Osteoblast (primary cell): ENCODE measurements at regions not wholly inside any gene's neighbourhood (a gene's known extent, or its start where the extent isn't known, plus 50 kb on each side); places are given as distances from the start of the nearest gene placed in this dataset.

Experiments used
- DNase-seq: peaks from one replicate; pipeline ENCODE4 v3.0.0; 2011; ENCODE audit warnings: low spot score, mixed read lengths; ENCODE audit not compliant: insufficient read length; ENCODE audit errors: missing footprints
- H2AFZ ChIP-seq: 2 replicates; pipeline ENCODE4 v1.6.0; 2011; ENCODE audit warnings: mild to moderate bottlenecking, low read length
- H3K27ac ChIP-seq: 2 replicates; pipeline ENCODE4 v1.5.1; 2011; ENCODE audit warnings: mild to moderate bottlenecking, low read depth, low read length, moderate library complexity
- H3K27me3 ChIP-seq: 2 replicates; pipeline ENCODE4 v1.6.0; 2012; ENCODE audit warnings: mild to moderate bottlenecking, control low read depth, inconsistent platforms, low read length, moderate library complexity; ENCODE audit not compliant: insufficient read depth
- H3K36me3 ChIP-seq: 2 replicates; pipeline ENCODE4 v1.5.1; 2011; ENCODE audit warnings: mild to moderate bottlenecking, low read length, control low read depth, moderate library complexity; ENCODE audit not compliant: insufficient read depth
- H3K4me1 ChIP-seq: 2 replicates; pipeline ENCODE4 v1.5.1; 2011; ENCODE audit warnings: mild to moderate bottlenecking, low read length, control low read depth, moderate library complexity; ENCODE audit not compliant: insufficient read depth
- H3K4me2 ChIP-seq: 2 replicates; pipeline ENCODE4 v1.6.0; 2011; ENCODE audit warnings: mild to moderate bottlenecking, low read length; ENCODE audit not compliant: insufficient read depth
- H3K4me3 ChIP-seq: fragments of 200-600 bp; sonication (generic); 3 replicates; pipeline ENCODE4 v1.5.1; 2012; ENCODE audit warnings: mild to moderate bottlenecking, low read length, inconsistent platforms; ENCODE audit not compliant: insufficient read depth
- H3K79me2 ChIP-seq: 2 replicates; pipeline ENCODE4 v1.6.0; 2012; ENCODE audit warnings: mild to moderate bottlenecking, low read length, control low read depth, inconsistent platforms; ENCODE audit not compliant: insufficient read depth
- H3K9me3 ChIP-seq: 2 replicates; pipeline ENCODE4 v1.5.1; 2011; ENCODE audit warnings: low read depth, low read length, control low read depth
- H4K20me1 ChIP-seq: 2 replicates; pipeline ENCODE4 v1.6.0; 2012; ENCODE audit warnings: mild to moderate bottlenecking, low read length, control low read depth; ENCODE audit not compliant: insufficient read depth
- TF ChIP-seq, protein P1 (sequence below): IDR thresholded peaks from 2 replicates; pipeline ENCODE4 v1.5.1; 2011; ENCODE audit warnings: mild to moderate bottlenecking, low read depth, low read length, moderate library complexity; ENCODE audit errors: extremely low read depth

DNA sequence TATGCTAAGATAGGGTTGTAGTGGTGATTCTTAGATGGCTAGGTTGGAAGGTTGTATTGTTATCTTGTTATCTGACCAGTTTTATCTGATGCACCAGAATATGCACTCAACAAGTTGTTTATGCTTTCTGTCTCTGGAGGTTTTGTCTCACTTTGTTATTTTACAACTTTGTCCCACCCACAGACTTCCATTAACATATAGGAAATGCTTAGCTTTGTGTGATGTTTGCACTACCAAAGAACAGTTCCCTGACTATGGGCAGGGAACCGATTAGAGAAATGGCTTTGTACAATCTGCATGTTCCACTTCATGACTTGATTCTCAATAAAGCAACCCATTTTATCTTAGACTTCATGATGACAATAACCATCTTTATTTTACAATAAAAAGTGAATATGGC lies 160.6 kb upstream of the CDH20 start:
- no peak overlapping the region for H3K27ac ChIP-seq
- H3K36me3 ChIP-seq: no peaks in the 10 kb centered on the region
- no peaks in the 10 kb centered on the region for H3K9me3 ChIP-seq
- no peaks in the 10 kb centered on the region for H3K27me3 ChIP-seq
- H3K4me2 ChIP-seq: no peak overlapping the region
- no peaks in the 10 kb centered on the region for H3K4me1 ChIP-seq
- no peak overlapping the region for H3K4me3 ChIP-seq
- DNase-seq: no peak
- no peaks in the 10 kb centered on the region for H4K20me1 ChIP-seq
- no peak overlapping the region for H2AFZ ChIP-seq
- no peaks in the 10 kb centered on the region for H3K79me2 ChIP-seq
- TF ChIP-seq, protein P1, sequence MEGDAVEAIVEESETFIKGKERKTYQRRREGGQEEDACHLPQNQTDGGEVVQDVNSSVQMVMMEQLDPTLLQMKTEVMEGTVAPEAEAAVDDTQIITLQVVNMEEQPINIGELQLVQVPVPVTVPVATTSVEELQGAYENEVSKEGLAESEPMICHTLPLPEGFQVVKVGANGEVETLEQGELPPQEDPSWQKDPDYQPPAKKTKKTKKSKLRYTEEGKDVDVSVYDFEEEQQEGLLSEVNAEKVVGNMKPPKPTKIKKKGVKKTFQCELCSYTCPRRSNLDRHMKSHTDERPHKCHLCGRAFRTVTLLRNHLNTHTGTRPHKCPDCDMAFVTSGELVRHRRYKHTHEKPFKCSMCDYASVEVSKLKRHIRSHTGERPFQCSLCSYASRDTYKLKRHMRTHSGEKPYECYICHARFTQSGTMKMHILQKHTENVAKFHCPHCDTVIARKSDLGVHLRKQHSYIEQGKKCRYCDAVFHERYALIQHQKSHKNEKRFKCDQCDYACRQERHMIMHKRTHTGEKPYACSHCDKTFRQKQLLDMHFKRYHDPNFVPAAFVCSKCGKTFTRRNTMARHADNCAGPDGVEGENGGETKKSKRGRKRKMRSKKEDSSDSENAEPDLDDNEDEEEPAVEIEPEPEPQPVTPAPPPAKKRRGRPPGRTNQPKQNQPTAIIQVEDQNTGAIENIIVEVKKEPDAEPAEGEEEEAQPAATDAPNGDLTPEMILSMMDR: no peak

DNA sequence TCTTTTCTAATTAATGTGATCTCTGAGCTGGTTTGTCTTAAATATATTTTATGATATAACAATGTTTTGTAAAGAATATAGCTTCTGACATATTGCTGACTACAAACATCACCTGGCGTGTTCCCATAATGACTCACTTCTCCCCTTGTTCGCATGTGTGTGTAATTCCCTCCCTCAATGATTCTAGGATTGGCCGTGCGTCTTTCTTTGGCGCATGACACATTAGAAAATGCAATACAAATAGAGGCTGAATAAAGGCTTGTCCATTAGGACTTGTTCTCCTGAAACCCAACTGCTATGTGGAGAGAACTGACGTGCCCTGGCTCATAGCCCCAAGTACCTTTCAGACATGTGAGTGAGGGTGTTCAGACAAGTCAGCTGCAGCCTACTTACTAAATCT lies 159.7 kb upstream of the CDH20 start:
- TF ChIP-seq, protein P1: no peak
- Histone ChIP-seq H2AFZ (no peak overlapping the region), H3K4me3 (no peak overlapping the region), H3K4me2 (no peak overlapping the region), H4K20me1 (no peaks in the 10 kb centered on the region), H3K4me1 (no peaks in the 10 kb centered on the region), H3K9me3 (no peaks in the 10 kb centered on the region), H3K27ac (no peak overlapping the region), H3K27me3 (no peaks in the 10 kb centered on the region), H3K36me3 (no peaks in the 10 kb centered on the region), H3K79me2 (no peaks in the 10 kb centered on the region)
- no peak for DNase-seq

DNA sequence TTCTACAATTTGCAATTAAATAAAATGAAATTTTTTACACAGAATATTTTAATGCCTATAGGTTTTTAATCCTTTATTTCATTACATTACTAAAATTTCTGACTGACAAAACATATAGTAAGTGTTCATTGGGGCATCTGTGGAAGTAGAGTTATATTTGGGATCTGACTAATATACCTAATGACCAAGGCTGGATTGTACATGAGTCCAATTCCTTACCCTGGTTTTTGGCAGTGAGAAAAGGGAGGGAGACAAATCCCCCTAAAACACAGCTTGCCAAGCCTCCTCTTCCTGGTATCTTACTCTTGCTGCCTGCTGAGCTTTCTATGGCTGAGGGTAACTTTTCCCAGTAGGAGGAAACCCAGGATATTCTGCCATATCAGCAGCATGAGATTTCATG lies 149.4 kb upstream of the CDH20 start:
- H3K27me3 ChIP-seq: no peaks in the 10 kb centered on the region
- H3K9me3 ChIP-seq: no peaks in the 10 kb centered on the region
- no peaks in the 10 kb centered on the region for H3K36me3 ChIP-seq
- H3K79me2 ChIP-seq: no peaks in the 10 kb centered on the region
- no peak for DNase-seq
- no peak overlapping the region for H3K4me2 ChIP-seq
- H3K27ac ChIP-seq: no peak overlapping the region
- no peaks in the 10 kb centered on the region for H4K20me1 ChIP-seq
- no peak overlapping the region for H2AFZ ChIP-seq
- no peak overlapping the region for H3K4me3 ChIP-seq
- H3K4me1 ChIP-seq: no peaks in the 10 kb centered on the region
- TF ChIP-seq, protein P1: no peak

DNA sequence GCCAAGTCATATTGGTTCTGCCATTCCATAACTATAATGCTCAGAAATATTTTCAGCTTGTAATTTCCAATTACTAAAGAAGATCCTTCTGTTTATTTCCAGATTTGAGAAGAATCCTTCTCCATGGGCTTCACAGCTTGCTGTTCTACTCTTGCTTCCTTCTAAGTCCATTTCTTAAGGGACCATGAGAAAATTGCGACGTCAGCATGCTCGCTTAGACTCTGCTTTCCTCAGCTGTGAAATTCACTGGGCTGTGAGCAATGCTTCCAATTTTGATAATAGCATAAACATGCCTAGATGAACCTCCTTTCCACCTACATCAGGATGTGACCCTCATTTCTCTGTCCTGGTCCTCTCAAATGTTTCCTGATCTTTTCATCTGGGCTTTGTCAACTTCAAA lies 145.3 kb upstream of the CDH20 start:
- Histone ChIP-seq H3K4me1 (no peaks in the 10 kb centered on the region), H3K4me3 (no peak overlapping the region), H3K27ac (no peak overlapping the region), H3K4me2 (no peak overlapping the region), H3K9me3 (no peaks in the 10 kb centered on the region), H3K27me3 (no peaks in the 10 kb centered on the region), H4K20me1 (no peaks in the 10 kb centered on the region), H3K79me2 (no peaks in the 10 kb centered on the region), H3K36me3 (no peaks in the 10 kb centered on the region), H2AFZ (no peak overlapping the region)
- no peak for DNase-seq
- TF ChIP-seq, protein P1: no peak
